ENCODE measurements at regions not wholly inside any gene's neighbourhood (a gene's known extent, or its start where the extent isn't known, plus 50 kb on each side); places are given as distances from the start of the nearest gene placed in this dataset.

- Histone ChIP-seq H3K4me3 (ENCODE audit: insufficient read depth, low read depth, low read length) (no peak overlapping the region), H2AFZ (ENCODE audit: low read depth, low read length) (no peak overlapping the region), H3K4me2 (ENCODE audit: low read length) (no peak overlapping the region), H3K9me3 (ENCODE audit: insufficient read depth, low read depth, low read length) (no peaks in the 10 kb centered on the region), H3K36me3 (ENCODE audit: insufficient read depth, low read length) (no peaks in the 10 kb centered on the region), H3K4me1 (ENCODE audit: insufficient read depth, low read length) (no peaks in the 10 kb centered on the region), H4K20me1 (ENCODE audit: insufficient read depth, low read length) (no peaks in the 10 kb centered on the region), H3K9ac (ENCODE audit: low read length) (no peak overlapping the region), H3K79me2 (ENCODE audit: insufficient read depth, low read length) (no peaks in the 10 kb centered on the region), H3K27ac (ENCODE audit: low read depth, low read length) (no peak overlapping the region), H3K27me3 (ENCODE audit: insufficient read depth, low read length) (no peaks in the 10 kb centered on the region)
- Mint-ChIP-seq H3K4me3 (ENCODE audit: unreplicated experiment) (no peak overlapping the region), H3K27ac (ENCODE audit: unreplicated experiment) (no peak overlapping the region), H3K27me3 (ENCODE audit: low read depth, unreplicated experiment) (peaks cover 7% of the 10 kb centered on the region), H3K4me1 (ENCODE audit: low read depth, unreplicated experiment) (no peaks in the 10 kb centered on the region), H3K36me3 (ENCODE audit: low read depth, unreplicated experiment) (no peaks in the 10 kb centered on the region), H3K9me3 (ENCODE audit: unreplicated experiment) (no peaks in the 10 kb centered on the region)
- no peak for DNase-seq (ENCODE audit: low read depth)
- no peak for TF ChIP-seq CTCF (IDR thresholded peaks at IDR 0.05; ENCODE audit: insufficient read depth, low read depth, low read length)
- TF ChIP-seq EZH2 (IDR thresholded peaks at IDR 0.05; ENCODE audit: insufficient read depth, low read length) = no peak
- FAIRE-seq = no peak
These were observed 298.6 kb upstream of the SLC24A2 start for GRCh38 chr9:20087481-20087880.

GRCh38 chr9:20085842-20086241, 297.0 kb upstream of the SLC24A2 start:
- DNase-seq (ENCODE audit: low read depth) (no peak), FAIRE-seq (no peak)
- H3K27ac ChIP-seq (ENCODE audit: low read depth, low read length) = no peak overlapping the region
- H3K27me3 Mint-ChIP-seq (ENCODE audit: low read depth, unreplicated experiment) = peaks cover 7% of the 10 kb centered on the region
- H3K27ac Mint-ChIP-seq (ENCODE audit: unreplicated experiment) = no peak overlapping the region
- H3K36me3 ChIP-seq (ENCODE audit: insufficient read depth, low read length) = no peaks in the 10 kb centered on the region
- H3K9ac ChIP-seq (ENCODE audit: low read length) = no peak overlapping the region
- H3K4me1 ChIP-seq (ENCODE audit: insufficient read depth, low read length) = no peaks in the 10 kb centered on the region
- no peaks in the 10 kb centered on the region for H3K4me1 Mint-ChIP-seq (ENCODE audit: low read depth, unreplicated experiment)
- H3K4me3 Mint-ChIP-seq (ENCODE audit: unreplicated experiment) = no peak overlapping the region
- no peaks in the 10 kb centered on the region for H4K20me1 ChIP-seq (ENCODE audit: insufficient read depth, low read length)
- no peaks in the 10 kb centered on the region for H3K27me3 ChIP-seq (ENCODE audit: insufficient read depth, low read length)
- TF ChIP-seq CTCF (IDR thresholded peaks at IDR 0.05; ENCODE audit: insufficient read depth, low read depth, low read length) (no peak), EZH2 (IDR thresholded peaks at IDR 0.05; ENCODE audit: insufficient read depth, low read length) (no peak)
- H3K79me2 ChIP-seq (ENCODE audit: insufficient read depth, low read length) = no peaks in the 10 kb centered on the region
- H3K4me3 ChIP-seq (ENCODE audit: insufficient read depth, low read depth, low read length) = no peak overlapping the region
- no peaks in the 10 kb centered on the region for H3K9me3 ChIP-seq (ENCODE audit: insufficient read depth, low read depth, low read length)
- H3K36me3 Mint-ChIP-seq (ENCODE audit: low read depth, unreplicated experiment) = no peaks in the 10 kb centered on the region
- H3K4me2 ChIP-seq (ENCODE audit: low read length) = no peak overlapping the region
- no peak overlapping the region for H2AFZ ChIP-seq (ENCODE audit: low read depth, low read length)
- no peaks in the 10 kb centered on the region for H3K9me3 Mint-ChIP-seq (ENCODE audit: unreplicated experiment)

- Histone ChIP-seq H3K4me1 (ENCODE audit: insufficient read depth, low read length) (no peaks in the 10 kb centered on the region), H3K9ac (ENCODE audit: low read length) (no peak overlapping the region), H2AFZ (ENCODE audit: low read depth, low read length) (no peak overlapping the region), H4K20me1 (ENCODE audit: insufficient read depth, low read length) (no peaks in the 10 kb centered on the region), H3K27me3 (ENCODE audit: insufficient read depth, low read length) (no peaks in the 10 kb centered on the region), H3K79me2 (ENCODE audit: insufficient read depth, low read length) (no peaks in the 10 kb centered on the region), H3K27ac (ENCODE audit: low read depth, low read length) (no peak overlapping the region), H3K4me3 (ENCODE audit: insufficient read depth, low read depth, low read length) (no peak overlapping the region), H3K4me2 (ENCODE audit: low read length) (no peak overlapping the region), H3K36me3 (ENCODE audit: insufficient read depth, low read length) (no peaks in the 10 kb centered on the region), H3K9me3 (ENCODE audit: insufficient read depth, low read depth, low read length) (no peaks in the 10 kb centered on the region)
- H3K9me3 Mint-ChIP-seq (ENCODE audit: unreplicated experiment) = no peaks in the 10 kb centered on the region
- no peak overlapping the region for H3K27ac Mint-ChIP-seq (ENCODE audit: unreplicated experiment)
- no peak overlapping the region for H3K4me3 Mint-ChIP-seq (ENCODE audit: unreplicated experiment)
- no peaks in the 10 kb centered on the region for H3K36me3 Mint-ChIP-seq (ENCODE audit: low read depth, unreplicated experiment)
- peaks cover 3% of the 10 kb centered on the region for H3K27me3 Mint-ChIP-seq (ENCODE audit: low read depth, unreplicated experiment)
- H3K4me1 Mint-ChIP-seq (ENCODE audit: low read depth, unreplicated experiment) = no peaks in the 10 kb centered on the region
- TF ChIP-seq EZH2 (IDR thresholded peaks at IDR 0.05; ENCODE audit: insufficient read depth, low read length) (no peak), CTCF (IDR thresholded peaks at IDR 0.05; ENCODE audit: insufficient read depth, low read depth, low read length) (no peak)
- no peak for DNase-seq (ENCODE audit: low read depth)
- no peak for FAIRE-seq
These were observed 295.3 kb upstream of the SLC24A2 start for GRCh38 chr9:20084125-20084524.

Data from astrocyte (in vitro differentiated cells and primary cell).